Stomach smooth muscle (tissue), 2 donors: ENCODE measurements at regions not wholly inside any gene's neighbourhood (a gene's known extent, or its start where the extent isn't known, plus 50 kb on each side); places are given as distances from the start of the nearest gene placed in this dataset.
"Not testable (repeated sequence)": the region's sequence is repeated elsewhere in the genome, so short reads cannot be mapped to it uniquely, and the experiment has no call there.

ENCODE experiments used
- H3K27ac ChIP-seq: one replicate; pipeline ENCODE4 v1.7.0; 2013; ENCODE audit warnings: mild to moderate bottlenecking, low read length, inconsistent platforms
- H3K27me3 ChIP-seq, 2 donors: one replicate each; pipeline ENCODE4 v1.7.0; 2013; ENCODE audit warnings: low read length in 2 of 2; ENCODE audit not compliant: insufficient read depth in 2 of 2, control insufficient read depth in 1 of 2
- H3K36me3 ChIP-seq, 2 donors: one replicate each; pipeline ENCODE4 v1.7.0; 2013; ENCODE audit warnings: low read length in 2 of 2; ENCODE audit not compliant: control insufficient read depth in 2 of 2, insufficient read depth in 2 of 2
- H3K4me1 ChIP-seq: one replicate; pipeline ENCODE4 v1.7.0; 2013; ENCODE audit warnings: low read length; ENCODE audit not compliant: control insufficient read depth, insufficient read depth
- H3K4me3 ChIP-seq, 2 donors: one replicate each; pipeline ENCODE4 v1.7.0; 2013; ENCODE audit warnings: low read length in 2 of 2
- H3K9ac ChIP-seq, 2 donors: one replicate each; pipeline ENCODE4 v1.7.0; 2013; ENCODE audit warnings: low read length in 2 of 2, mild to moderate bottlenecking in 1 of 2
- H3K9me3 ChIP-seq, 2 donors: one replicate each; pipeline ENCODE4 v1.7.0; 2013; ENCODE audit warnings: low read length in 2 of 2; ENCODE audit not compliant: control insufficient read depth in 2 of 2
- donor health status: healthy.
- donor health status: Pancreatic carcinoma.

DNA sequence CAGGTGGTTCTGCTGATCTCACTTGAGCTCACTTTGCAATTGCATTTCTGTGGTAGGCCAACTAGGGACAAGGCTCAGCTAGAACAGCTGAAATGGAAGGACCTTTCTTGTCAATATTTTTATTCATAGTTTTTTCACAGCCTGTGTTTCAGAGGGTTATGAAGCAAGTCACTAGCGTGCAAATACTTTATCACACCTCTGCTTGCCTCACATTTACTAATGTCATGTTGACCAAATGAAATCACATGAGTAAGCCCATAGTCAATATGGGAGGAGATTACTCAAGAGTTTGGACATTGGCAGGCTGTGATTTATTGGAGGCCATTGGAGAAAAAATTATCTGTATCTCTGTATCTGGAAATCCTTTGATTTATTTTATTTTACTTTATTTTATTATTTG is 628.3 kb upstream of the EPHA5 start:
- Histone ChIP-seq H3K4me3 (no peak overlapping the region), H3K4me1 (no peaks in the 10 kb centered on the region), H3K9me3 (no peaks in the 10 kb centered on the region), H3K27me3 (no peaks in the 10 kb centered on the region), H3K27ac (no peak overlapping the region), H3K36me3 (no peaks in the 10 kb centered on the region), H3K9ac (no peak overlapping the region)

- no peaks in the 10 kb centered on the region for H3K9me3 ChIP-seq
Measured at GRCh38 chr4:66297703-66298102, 627.4 kb upstream of the EPHA5 start.

DNA sequence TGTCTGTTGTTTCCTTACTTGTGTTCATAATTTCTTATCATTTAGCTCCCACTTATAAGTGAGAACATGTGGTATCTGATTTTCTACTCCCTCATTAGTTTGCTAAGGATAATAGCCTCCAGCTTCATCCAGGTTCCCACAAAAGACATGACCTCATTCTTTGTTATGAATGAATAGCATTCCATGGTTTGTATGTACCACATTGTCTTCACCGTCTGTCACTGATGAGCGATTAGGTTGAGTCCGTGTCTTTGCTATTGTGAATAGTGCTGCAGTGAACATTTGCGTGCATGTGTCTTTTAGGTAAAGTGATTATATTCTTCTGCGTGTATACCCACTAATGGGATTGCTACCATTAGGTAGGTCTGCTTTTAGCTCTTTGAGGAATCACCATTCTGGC is 624.3 kb upstream of the EPHA5 start:
- Histone ChIP-seq H3K36me3 (no peaks in the 10 kb centered on the region), H3K27ac (no peak overlapping the region), H3K9me3 (no peaks in the 10 kb centered on the region), H3K27me3 (no peaks in the 10 kb centered on the region), H3K9ac (no peak overlapping the region), H3K4me1 (no peaks in the 10 kb centered on the region), H3K4me3 (no peak overlapping the region)

More at GRCh38 chr4:66297703-66298102, 627.4 kb upstream of the EPHA5 start:
- H3K4me1 ChIP-seq, result no peaks in the 10 kb centered on the region
- H3K27me3 ChIP-seq, result no peaks in the 10 kb centered on the region
- no peak overlapping the region for H3K27ac ChIP-seq
- H3K36me3 ChIP-seq, result no peaks in the 10 kb centered on the region
- no peak overlapping the region for H3K4me3 ChIP-seq
- H3K9ac ChIP-seq, result no peak overlapping the region

DNA sequence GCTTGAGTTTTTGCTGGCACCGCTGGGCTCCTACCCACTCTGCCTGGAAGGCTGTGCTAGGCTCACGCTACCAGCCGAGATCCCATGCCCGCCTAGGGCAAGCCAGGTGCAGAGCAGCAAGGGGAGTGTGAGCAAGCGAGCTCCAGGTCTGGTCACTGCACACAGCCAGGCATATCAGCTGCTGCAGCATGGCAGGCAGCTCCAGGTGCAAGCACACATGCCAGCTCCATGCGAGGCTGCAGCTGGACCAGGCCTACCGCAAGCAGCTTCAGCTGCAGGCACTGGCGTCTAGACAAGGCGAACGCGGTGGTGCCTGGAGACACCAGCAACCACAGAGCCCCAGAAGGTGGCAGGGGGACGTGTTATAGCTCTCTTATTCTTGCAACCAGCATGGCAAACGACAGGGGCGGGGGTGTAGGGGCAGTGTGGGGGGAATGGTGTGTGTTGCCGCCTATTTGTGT is 614.7 kb upstream of the EPHA5 start:
- H3K4me1 ChIP-seq, result no peaks in the 10 kb centered on the region
- H3K36me3 ChIP-seq, result no peaks in the 10 kb centered on the region

DNA sequence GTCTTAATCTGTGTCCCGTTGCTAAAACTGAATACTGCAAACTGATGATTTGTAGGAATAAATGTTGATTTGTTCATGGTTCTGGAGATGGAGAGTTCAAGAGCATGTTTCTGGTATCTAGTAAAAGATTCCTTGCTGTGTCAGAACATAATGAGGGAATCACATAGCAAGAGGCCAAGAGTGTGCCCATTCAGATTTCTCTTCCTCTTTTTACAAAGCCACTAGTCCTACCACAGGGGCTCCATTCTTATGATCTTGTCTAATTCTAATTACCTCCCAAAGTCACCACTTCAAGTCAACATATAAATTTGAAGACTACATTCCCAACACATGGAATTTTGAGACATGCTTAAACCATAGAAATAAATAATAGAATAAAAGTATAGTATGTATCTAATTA is 608.8 kb upstream of the EPHA5 start:
- H3K4me1 ChIP-seq, result no peaks in the 10 kb centered on the region
- H3K36me3 ChIP-seq, result no peaks in the 10 kb centered on the region
- H3K9me3 ChIP-seq, result no peaks in the 10 kb centered on the region
- no peaks in the 10 kb centered on the region for H3K27me3 ChIP-seq
- no peak overlapping the region for H3K9ac ChIP-seq
- H3K27ac ChIP-seq, result no peak overlapping the region
- H3K4me3 ChIP-seq, result no peak overlapping the region

More for the DNA sequence above, 614.7 kb upstream of the EPHA5 start:
- Histone ChIP-seq H3K9ac (no peak overlapping the region), H3K27me3 (no peaks in the 10 kb centered on the region), H3K27ac (no peak overlapping the region), H3K4me3 (no peak overlapping the region), H3K9me3 (no peaks in the 10 kb centered on the region)

- Histone ChIP-seq H3K4me1 (no peaks in the 10 kb centered on the region), H3K9ac (no peak overlapping the region), H3K4me3 (no peak overlapping the region), H3K27me3 (no peaks in the 10 kb centered on the region), H3K9me3 (no peaks in the 10 kb centered on the region), H3K27ac (no peak overlapping the region), H3K36me3 (no peaks in the 10 kb centered on the region)
Measured at GRCh38 chr4:66275411-66276038, 605.2 kb upstream of the EPHA5 start.

GRCh38 chr4:66273110-66273509 is 602.8 kb upstream of the EPHA5 start:
- Histone ChIP-seq H3K36me3 (no peaks in the 10 kb centered on the region), H3K27me3 (no peaks in the 10 kb centered on the region), H3K4me3 (no peak overlapping the region), H3K9me3 (no peaks in the 10 kb centered on the region), H3K9ac (no peak overlapping the region), H3K4me1 (no peaks in the 10 kb centered on the region), H3K27ac (no peak overlapping the region)

DNA sequence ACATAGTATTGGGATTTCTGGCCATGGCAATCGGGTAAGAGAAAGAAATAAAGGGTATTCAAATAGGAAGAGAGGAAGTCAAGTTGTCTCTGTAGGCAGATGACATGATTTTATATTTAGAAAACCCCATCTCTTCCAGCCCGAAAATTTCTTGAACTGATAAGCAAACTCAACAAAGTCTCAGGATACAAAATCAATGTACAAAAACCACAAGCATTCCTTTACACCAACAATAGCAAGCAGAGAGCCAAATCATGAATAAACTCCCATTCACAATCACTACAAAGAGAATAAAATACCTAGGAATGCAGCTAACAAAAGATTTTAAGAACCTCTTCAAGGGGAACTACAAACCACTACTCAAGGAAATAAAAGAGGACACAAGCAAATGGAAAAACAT is 600.1 kb upstream of the EPHA5 start:
- H3K4me1 ChIP-seq, H3K27me3 ChIP-seq, H3K36me3 ChIP-seq, H3K9me3 ChIP-seq, H3K27ac ChIP-seq, H3K9ac ChIP-seq, H3K4me3 ChIP-seq: not testable (repeated sequence)

DNA sequence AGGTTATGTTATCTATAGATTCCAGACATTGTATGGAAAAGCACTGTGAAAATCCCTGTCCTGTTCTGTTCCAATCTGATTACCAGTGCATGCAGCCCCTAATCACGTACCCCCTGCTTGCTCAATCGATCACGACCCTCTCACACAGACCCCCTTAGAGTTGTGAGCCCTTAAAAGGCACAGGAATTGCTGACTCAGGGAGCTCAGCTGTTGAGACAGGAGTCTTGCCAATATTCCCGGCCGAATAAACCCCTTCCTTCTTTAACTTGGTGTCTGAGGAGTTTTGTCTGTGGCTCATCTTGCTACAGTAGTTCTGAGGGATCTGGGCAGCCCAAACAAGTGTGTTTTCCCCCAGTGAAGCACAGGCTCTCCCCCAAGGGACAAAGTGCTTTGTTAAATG is 596.3 kb upstream of the EPHA5 start:
- H3K36me3 ChIP-seq, H3K9me3 ChIP-seq, H3K9ac ChIP-seq, H3K4me1 ChIP-seq, H3K27me3 ChIP-seq, H3K4me3 ChIP-seq, H3K27ac ChIP-seq: not testable (repeated sequence)

DNA sequence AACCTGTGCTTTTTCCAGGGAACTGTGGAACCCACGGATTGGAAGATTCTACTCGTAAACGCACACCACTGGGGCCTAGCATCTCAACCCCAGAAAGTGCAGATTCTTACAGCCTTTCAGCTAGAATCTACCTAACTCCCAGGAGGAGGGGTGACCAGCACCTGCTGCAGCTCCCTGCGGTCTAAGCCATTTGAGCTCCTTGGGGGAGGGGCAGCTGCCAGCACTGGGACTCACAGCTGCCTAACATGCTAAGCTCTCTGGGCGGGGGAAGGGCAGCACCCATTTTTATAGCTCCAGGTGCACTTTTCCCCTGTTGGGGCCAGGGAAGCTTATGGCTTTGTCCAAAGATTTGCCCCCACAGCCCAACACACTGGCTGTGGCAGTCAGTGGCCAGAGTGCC is 595.7 kb upstream of the EPHA5 start:
- Histone ChIP-seq H3K9ac (no peak overlapping the region), H3K9me3 (no peaks in the 10 kb centered on the region), H3K27ac (no peak overlapping the region), H3K4me3 (no peak overlapping the region), H3K4me1 (no peaks in the 10 kb centered on the region), H3K27me3 (no peaks in the 10 kb centered on the region), H3K36me3 (no peaks in the 10 kb centered on the region)

DNA sequence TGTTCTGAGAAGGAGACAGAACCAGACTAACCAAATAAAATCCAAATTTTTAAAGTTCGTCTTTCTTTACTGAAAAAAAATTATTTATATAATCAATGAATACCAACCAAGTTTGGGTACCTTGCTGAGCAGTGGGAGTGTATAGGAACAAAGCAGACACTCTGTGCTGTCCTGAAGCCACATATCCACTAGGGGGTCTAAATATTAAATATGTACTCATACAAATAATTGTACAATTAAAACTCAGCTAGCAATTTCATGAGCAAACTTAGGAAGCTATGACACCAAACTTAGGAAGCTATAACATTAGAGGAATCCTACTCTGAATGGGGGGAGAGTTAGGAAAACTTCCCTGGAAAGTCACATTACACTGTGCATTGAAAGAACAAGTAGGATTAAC is 582.0 kb upstream of the EPHA5 start:
- Histone ChIP-seq H3K9me3 (no peaks in the 10 kb centered on the region), H3K36me3 (no peaks in the 10 kb centered on the region), H3K4me3 (no peak overlapping the region), H3K4me1 (no peaks in the 10 kb centered on the region), H3K9ac (no peak overlapping the region), H3K27ac (no peak overlapping the region), H3K27me3 (no peaks in the 10 kb centered on the region)
